ENCODE measurements at regions not wholly inside any gene's neighbourhood (a gene's known extent, or its start where the extent isn't known, plus 50 kb on each side); places are given as distances from the start of the nearest gene placed in this dataset.

GRCh38 chr1:239718997-239719628 lies 332.7 kb downstream of the CHRM3 start:
- H3K4me1 ChIP-seq (ENCODE audit: control insufficient read depth, insufficient read depth, low read length), result no peaks in the 10 kb centered on the region
- H3K9ac ChIP-seq (ENCODE audit: low read depth, low read length), result no peak overlapping the region
- no peak overlapping the region for H3K4me3 ChIP-seq (ENCODE audit: low read depth, low read length)
- H3K27me3 ChIP-seq (ENCODE audit: control insufficient read depth, insufficient read depth, low read length), result no peaks in the 10 kb centered on the region
- no peaks in the 10 kb centered on the region for H3K9me3 ChIP-seq (ENCODE audit: control insufficient read depth, insufficient read depth, low read length)
- no peaks in the 10 kb centered on the region for H3K36me3 ChIP-seq (ENCODE audit: control insufficient read depth, insufficient read depth, low read length)

- Histone ChIP-seq H3K9ac (ENCODE audit: low read depth, low read length) (no peak overlapping the region), H3K9me3 (ENCODE audit: control insufficient read depth, insufficient read depth, low read length) (no peaks in the 10 kb centered on the region), H3K36me3 (ENCODE audit: control insufficient read depth, insufficient read depth, low read length) (no peaks in the 10 kb centered on the region), H3K4me3 (ENCODE audit: low read depth, low read length) (no peak overlapping the region), H3K4me1 (ENCODE audit: control insufficient read depth, insufficient read depth, low read length) (no peaks in the 10 kb centered on the region), H3K27me3 (ENCODE audit: control insufficient read depth, insufficient read depth, low read length) (no peaks in the 10 kb centered on the region)
Measured at GRCh38 chr1:239719642-239720258, 333.4 kb downstream of the CHRM3 start.

- Histone ChIP-seq H3K36me3 (ENCODE audit: control insufficient read depth, insufficient read depth, low read length) (no peaks in the 10 kb centered on the region), H3K4me3 (ENCODE audit: low read depth, low read length) (no peak overlapping the region), H3K27me3 (ENCODE audit: control insufficient read depth, insufficient read depth, low read length) (no peaks in the 10 kb centered on the region), H3K4me1 (ENCODE audit: control insufficient read depth, insufficient read depth, low read length) (no peaks in the 10 kb centered on the region), H3K9ac (ENCODE audit: low read depth, low read length) (no peak overlapping the region), H3K9me3 (ENCODE audit: control insufficient read depth, insufficient read depth, low read length) (no peaks in the 10 kb centered on the region)
Measured at GRCh38 chr1:239722035-239722434, 335.7 kb downstream of the CHRM3 start.

GRCh38 chr1:239723776-239724367 lies 337.5 kb downstream of the CHRM3 start:
- H3K4me1 ChIP-seq (ENCODE audit: control insufficient read depth, insufficient read depth, low read length), result no peaks in the 10 kb centered on the region
- no peak overlapping the region for H3K9ac ChIP-seq (ENCODE audit: low read depth, low read length)
- H3K27me3 ChIP-seq (ENCODE audit: control insufficient read depth, insufficient read depth, low read length), result no peaks in the 10 kb centered on the region
- no peak overlapping the region for H3K4me3 ChIP-seq (ENCODE audit: low read depth, low read length)
- no peaks in the 10 kb centered on the region for H3K36me3 ChIP-seq (ENCODE audit: control insufficient read depth, insufficient read depth, low read length)
- no peaks in the 10 kb centered on the region for H3K9me3 ChIP-seq (ENCODE audit: control insufficient read depth, insufficient read depth, low read length)

GRCh38 chr1:239725371-239725770 lies 339.0 kb downstream of the CHRM3 start:
- Histone ChIP-seq H3K9me3 (ENCODE audit: control insufficient read depth, insufficient read depth, low read length) (no peaks in the 10 kb centered on the region), H3K36me3 (ENCODE audit: control insufficient read depth, insufficient read depth, low read length) (no peaks in the 10 kb centered on the region), H3K27me3 (ENCODE audit: control insufficient read depth, insufficient read depth, low read length) (no peaks in the 10 kb centered on the region), H3K4me3 (ENCODE audit: low read depth, low read length) (no peak overlapping the region), H3K4me1 (ENCODE audit: control insufficient read depth, insufficient read depth, low read length) (no peaks in the 10 kb centered on the region), H3K9ac (ENCODE audit: low read depth, low read length) (no peak overlapping the region)

GRCh38 chr1:239725933-239726332 lies 339.6 kb downstream of the CHRM3 start:
- no peak overlapping the region for H3K4me3 ChIP-seq (ENCODE audit: low read depth, low read length)
- no peak overlapping the region for H3K9ac ChIP-seq (ENCODE audit: low read depth, low read length)
- H3K4me1 ChIP-seq (ENCODE audit: control insufficient read depth, insufficient read depth, low read length), result no peaks in the 10 kb centered on the region
- no peaks in the 10 kb centered on the region for H3K9me3 ChIP-seq (ENCODE audit: control insufficient read depth, insufficient read depth, low read length)
- H3K36me3 ChIP-seq (ENCODE audit: control insufficient read depth, insufficient read depth, low read length), result no peaks in the 10 kb centered on the region
- H3K27me3 ChIP-seq (ENCODE audit: control insufficient read depth, insufficient read depth, low read length), result no peaks in the 10 kb centered on the region

- Histone ChIP-seq H3K4me1 (ENCODE audit: control insufficient read depth, insufficient read depth, low read length) (no peaks in the 10 kb centered on the region), H3K9me3 (ENCODE audit: control insufficient read depth, insufficient read depth, low read length) (no peaks in the 10 kb centered on the region), H3K4me3 (ENCODE audit: low read depth, low read length) (no peak overlapping the region)
Measured at GRCh38 chr1:239730378-239730777, 344.0 kb downstream of the CHRM3 start.

GRCh38 chr1:239731082-239731748 lies 344.8 kb downstream of the CHRM3 start:
- Histone ChIP-seq H3K36me3 (ENCODE audit: control insufficient read depth, insufficient read depth, low read length) (no peaks in the 10 kb centered on the region), H3K4me1 (ENCODE audit: control insufficient read depth, insufficient read depth, low read length) (no peaks in the 10 kb centered on the region), H3K4me3 (ENCODE audit: low read depth, low read length) (no peak overlapping the region), H3K27me3 (ENCODE audit: control insufficient read depth, insufficient read depth, low read length) (no peaks in the 10 kb centered on the region), H3K9me3 (ENCODE audit: control insufficient read depth, insufficient read depth, low read length) (no peaks in the 10 kb centered on the region), H3K9ac (ENCODE audit: low read depth, low read length) (no peak overlapping the region)

More at GRCh38 chr1:239730378-239730777, 344.0 kb downstream of the CHRM3 start:
- H3K36me3 ChIP-seq (ENCODE audit: control insufficient read depth, insufficient read depth, low read length), result no peaks in the 10 kb centered on the region
- H3K9ac ChIP-seq (ENCODE audit: low read depth, low read length), result no peak overlapping the region
- no peaks in the 10 kb centered on the region for H3K27me3 ChIP-seq (ENCODE audit: control insufficient read depth, insufficient read depth, low read length)

- no peaks in the 10 kb centered on the region for H3K9me3 ChIP-seq (ENCODE audit: control insufficient read depth, insufficient read depth, low read length)
- H3K4me1 ChIP-seq (ENCODE audit: control insufficient read depth, insufficient read depth, low read length), result no peaks in the 10 kb centered on the region
- no peak overlapping the region for H3K9ac ChIP-seq (ENCODE audit: low read depth, low read length)
- no peaks in the 10 kb centered on the region for H3K36me3 ChIP-seq (ENCODE audit: control insufficient read depth, insufficient read depth, low read length)
- H3K4me3 ChIP-seq (ENCODE audit: low read depth, low read length), result no peak overlapping the region
- H3K27me3 ChIP-seq (ENCODE audit: control insufficient read depth, insufficient read depth, low read length), result no peaks in the 10 kb centered on the region
Measured at GRCh38 chr1:239732770-239733169, 346.4 kb downstream of the CHRM3 start.

- Histone ChIP-seq H3K4me3 (ENCODE audit: low read depth, low read length) (no peak overlapping the region), H3K9ac (ENCODE audit: low read depth, low read length) (no peak overlapping the region), H3K4me1 (ENCODE audit: control insufficient read depth, insufficient read depth, low read length) (no peaks in the 10 kb centered on the region), H3K27me3 (ENCODE audit: control insufficient read depth, insufficient read depth, low read length) (no peaks in the 10 kb centered on the region), H3K9me3 (ENCODE audit: control insufficient read depth, insufficient read depth, low read length) (no peaks in the 10 kb centered on the region), H3K36me3 (ENCODE audit: control insufficient read depth, insufficient read depth, low read length) (no peaks in the 10 kb centered on the region)
Measured at GRCh38 chr1:239733995-239734394, 347.6 kb downstream of the CHRM3 start.

- Histone ChIP-seq H3K9me3 (ENCODE audit: control insufficient read depth, insufficient read depth, low read length) (no peaks in the 10 kb centered on the region), H3K4me1 (ENCODE audit: control insufficient read depth, insufficient read depth, low read length) (no peaks in the 10 kb centered on the region), H3K27me3 (ENCODE audit: control insufficient read depth, insufficient read depth, low read length) (no peaks in the 10 kb centered on the region), H3K36me3 (ENCODE audit: control insufficient read depth, insufficient read depth, low read length) (no peaks in the 10 kb centered on the region), H3K9ac (ENCODE audit: low read depth, low read length) (no peak overlapping the region), H3K4me3 (ENCODE audit: low read depth, low read length) (no peak overlapping the region)
Measured at GRCh38 chr1:239735111-239735510, 348.7 kb downstream of the CHRM3 start.

GRCh38 chr1:239736479-239736878 lies 350.1 kb downstream of the CHRM3 start:
- no peak overlapping the region for H3K4me3 ChIP-seq (ENCODE audit: low read depth, low read length)
- H3K36me3 ChIP-seq (ENCODE audit: control insufficient read depth, insufficient read depth, low read length), result no peaks in the 10 kb centered on the region
- H3K9ac ChIP-seq (ENCODE audit: low read depth, low read length), result no peak overlapping the region
- H3K27me3 ChIP-seq (ENCODE audit: control insufficient read depth, insufficient read depth, low read length), result no peaks in the 10 kb centered on the region
- H3K9me3 ChIP-seq (ENCODE audit: control insufficient read depth, insufficient read depth, low read length), result no peaks in the 10 kb centered on the region
- no peaks in the 10 kb centered on the region for H3K4me1 ChIP-seq (ENCODE audit: control insufficient read depth, insufficient read depth, low read length)
